GM12892 (cell line): ENCODE measurements at regions not wholly inside any gene's neighbourhood (a gene's known extent, or its start where the extent isn't known, plus 50 kb on each side); places are given as distances from the start of the nearest gene placed in this dataset.

ENCODE experiments used
- POLR2A ChIP-seq: IDR thresholded peaks from 2 replicates; pipeline ENCODE4 v1.6.1; 2011; ENCODE audit warnings: low read depth, low read length, control low read depth
- POLR2AphosphoS5 ChIP-seq: IDR thresholded peaks from 2 replicates; pipeline ENCODE4 v1.6.1; 2011; ENCODE audit warnings: low read depth, low read length, control low read depth
- TAF1 ChIP-seq: IDR thresholded peaks from 2 replicates; pipeline ENCODE4 v1.6.1; 2011; ENCODE audit warnings: low read depth, mild to moderate bottlenecking, control low read depth, low read length, borderline replicate concordance

DNA sequence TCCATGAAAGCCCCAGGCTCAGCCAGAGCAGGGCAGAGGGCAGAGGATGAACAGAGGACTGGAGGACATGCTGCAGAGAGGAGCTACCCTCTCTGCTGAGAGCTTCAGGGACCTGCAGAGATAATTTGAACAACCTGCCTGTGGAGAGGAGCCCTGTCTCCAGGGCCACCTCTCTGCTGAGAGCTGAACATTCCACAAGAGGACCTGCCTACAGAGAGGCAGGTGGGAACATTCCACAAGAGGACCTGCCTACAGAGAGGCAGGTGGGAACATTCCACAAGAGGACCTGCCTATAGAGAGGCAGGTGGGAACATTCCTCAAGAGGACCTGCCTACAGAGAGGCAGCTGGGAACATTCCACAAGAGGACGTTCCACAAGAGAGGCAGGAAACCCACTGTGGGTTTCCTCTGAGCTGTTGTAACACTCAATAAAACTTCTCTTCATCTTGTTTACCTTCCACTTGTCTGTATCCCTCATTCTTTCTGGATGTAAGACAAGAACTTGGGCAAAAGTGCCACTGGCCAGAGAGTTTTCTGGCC lies 551.9 kb upstream of the CA10 start:
- TF ChIP-seq POLR2A (no peak), POLR2AphosphoS5 (no peak), TAF1 (no peak)
